Endothelial cell of umbilical vein (primary cell): ENCODE measurements at regions not wholly inside any gene's neighbourhood (a gene's known extent, or its start where the extent isn't known, plus 50 kb on each side); places are given as distances from the start of the nearest gene placed in this dataset.

Experiments
- BruUV-seq: library from RNA; stranded (reverse); fragments of 400-500 nt; replicated peaks from 2 replicates; lab custom pipeline; 2021; lab: Mats Ljungman, UMichigan
- CTCF ChIA-PET: fragments of 300-600, 350-600 bp; sonication (Branson Sonifier 250); formaldehyde crosslinking; loops from one replicate; lab custom pipeline; 2021; ENCODE audit warnings: antibody characterized with exemption, inconsistent platforms; lab: Charles Lee
- POLR2A ChIA-PET: fragments of 300-600, 350-600 bp; sonication (Branson Sonifier 250); formaldehyde crosslinking; loops from one replicate; lab custom pipeline; 2021; ENCODE audit warnings: antibody characterized with exemption, inconsistent platforms; lab: Charles Lee
- DNase-seq: peaks from one replicate; pipeline ENCODE4 v3.0.0-alpha.2; 2011; ENCODE audit warnings: low read depth, low spot score
- FAIRE-seq: peaks from 2 replicates; lab custom pipeline; 2011; peaks lifted over from hg19 to GRCh38; lab: Jason Lieb, UNC
- H2AFZ ChIP-seq: 2 replicates; pipeline ENCODE4 v1.6.0; 2012; ENCODE audit warnings: low read depth, low read length, control low read depth, inconsistent platforms
- H3K27ac ChIP-seq: 2 replicates; pipeline ENCODE4 v1.5.1; 2011; ENCODE audit warnings: low read depth, mild to moderate bottlenecking, control low read depth, low read length, moderate library complexity; ENCODE audit not compliant: insufficient read depth
- H3K27me3 ChIP-seq, 2 experiments: 2 replicates each; pipeline versions ENCODE4 v1.6.0 to v1.6.1; 2011; ENCODE audit warnings: low read length in 2 of 2, mixed read lengths in 1 of 2; ENCODE audit not compliant: control insufficient read depth in 2 of 2, insufficient read depth in 2 of 2
- H3K36me3 ChIP-seq, 2 experiments: 2 replicates in 1 of 2; 3 replicates in 1 of 2; pipeline ENCODE4 v1.5.1; 2011; ENCODE audit warnings: low read length in 2 of 2, mild to moderate bottlenecking in 1 of 2, moderate library complexity in 1 of 2; ENCODE audit not compliant: control insufficient read depth in 2 of 2, insufficient read depth in 2 of 2; ENCODE audit errors: extremely low read depth in 1 of 2
- H3K4me1 ChIP-seq: 3 replicates; pipeline ENCODE4 v1.5.1; 2011; ENCODE audit warnings: mild to moderate bottlenecking, low read length; ENCODE audit not compliant: control insufficient read depth, insufficient read depth; ENCODE audit errors: extremely low read depth
- H3K4me2 ChIP-seq: 2 replicates; pipeline ENCODE4 v1.6.1; 2011; ENCODE audit warnings: low read length, control low read depth, mixed read lengths; ENCODE audit not compliant: insufficient read depth
- H3K4me3 ChIP-seq, 3 experiments: fragments of 200-600 bp in 1 of 3; sonication (generic), shearing (Covaris generic) in 1 of 3; replicated peaks in 1 of 3; 2 replicates each; pipeline ENCODE4 v1.5.1; 2011 to 2016; ENCODE audit warnings: control low read depth in 3 of 3, low read length in 3 of 3, mild to moderate bottlenecking in 2 of 3, inconsistent platforms in 1 of 3, low read depth in 1 of 3, moderate library complexity in 1 of 3; ENCODE audit not compliant: insufficient read depth in 1 of 3
- H3K79me2 ChIP-seq: 2 replicates; pipeline ENCODE4 v1.6.0; 2012; ENCODE audit warnings: low read length, inconsistent platforms; ENCODE audit not compliant: control insufficient read depth, insufficient read depth
- H3K9ac ChIP-seq: replicated peaks from 2 replicates; pipeline ENCODE3; 2011; ENCODE audit warnings: low read length, control low read depth; ENCODE audit not compliant: insufficient read depth; ENCODE audit errors: extremely low read depth
- H3K9me1 ChIP-seq: replicated peaks from 3 replicates; pipeline ENCODE4 v1.6.0; 2011; ENCODE audit warnings: mild to moderate bottlenecking, low read length; ENCODE audit not compliant: control insufficient read depth, insufficient read depth; ENCODE audit errors: extremely low read depth
- H3K9me3 ChIP-seq: replicated peaks from 2 replicates; pipeline ENCODE4 v1.5.1; 2012; ENCODE audit warnings: low read length, inconsistent platforms; ENCODE audit not compliant: control insufficient read depth, insufficient read depth
- H4K20me1 ChIP-seq: replicated peaks from 2 replicates; pipeline ENCODE3; 2011; ENCODE audit warnings: mild to moderate bottlenecking, low read length; ENCODE audit not compliant: control insufficient read depth, insufficient read depth; ENCODE audit errors: extremely low read depth
- CTCF ChIP-seq, 2 donors: IDR thresholded peaks; 1 replicate in 1 of 2; 2 replicates in 1 of 2; pipeline ENCODE4 v1.5.1; 2011; ENCODE audit warnings: low read length in 2 of 2, mild to moderate bottlenecking in 2 of 2, moderate library complexity in 2 of 2, control low read depth in 1 of 2, inconsistent platforms in 1 of 2, low read depth in 1 of 2; ENCODE audit not compliant: insufficient read depth in 1 of 2; ENCODE audit errors: extremely low read depth in 1 of 2
- EZH2 ChIP-seq: IDR thresholded peaks from 2 replicates; pipeline ENCODE4 v1.6.1; 2012; ENCODE audit warnings: borderline replicate concordance, low read depth, mild to moderate bottlenecking, moderate library complexity, low read length, inconsistent platforms; ENCODE audit not compliant: severe bottlenecking
- FOS ChIP-seq: IDR thresholded peaks from 2 replicates; pipeline ENCODE4 v1.6.1; 2011; ENCODE audit warnings: mild to moderate bottlenecking, low read length, moderate library complexity, borderline replicate concordance; ENCODE audit not compliant: insufficient read depth
- GATA2 ChIP-seq: IDR thresholded peaks from 2 replicates; pipeline ENCODE4 v1.7.0; 2011; ENCODE audit warnings: low read depth, mild to moderate bottlenecking, moderate library complexity, mixed read lengths, low read length; ENCODE audit not compliant: insufficient read length, insufficient read depth
- JUN ChIP-seq: IDR thresholded peaks from 2 replicates; pipeline ENCODE4 v1.6.1; 2011; ENCODE audit warnings: borderline replicate concordance, low read depth; ENCODE audit not compliant: insufficient read length, insufficient read depth
- MAX ChIP-seq: IDR thresholded peaks from 2 replicates; pipeline ENCODE4 v1.6.1; 2011; ENCODE audit not compliant: insufficient read depth, insufficient read length
- MYC ChIP-seq: IDR thresholded peaks from one replicate; pipeline ENCODE4 v1.6.1; 2011; ENCODE audit warnings: mild to moderate bottlenecking, low read depth, low read length
- POLR2A ChIP-seq: IDR thresholded peaks from 2 replicates; pipeline ENCODE4 v1.6.1; 2012; ENCODE audit warnings: low read depth, mild to moderate bottlenecking, control low read depth, low read length
- POLR2AphosphoS5 ChIP-seq: IDR thresholded peaks from 2 replicates; pipeline ENCODE4 v1.6.1; 2012; ENCODE audit warnings: low read depth, mild to moderate bottlenecking, control low read depth, low read length, moderate library complexity; ENCODE audit not compliant: insufficient read depth
- dilution Hi-C: fragments of 300-500 bp; cut with MboI; formaldehyde crosslinking; loops from one replicate; pipeline ENCODE4 v1.15.0; 2019; ENCODE audit warnings: low sequenced_read_pairs; ENCODE audit not compliant: extremely low pct_ligation_motif_present
- intact Hi-C: fragments of 100-400 bp; cut with micrococcal nuclease; formaldehyde crosslinking; loops from one replicate; pipeline ENCODE4 v1.10.0; 2022

GRCh38 chr14:89708982-89709625, 245.4 kb downstream of the EFCAB11 start:
- Histone ChIP-seq H3K27me3 (peaks cover 0 to 1% of the 10 kb centered on the region in 2 experiments), H3K4me2 (no peak overlapping the region), H4K20me1 (no peaks in the 10 kb centered on the region), H3K36me3 (no peaks in the 10 kb centered on the region), H3K9me3 (no peaks in the 10 kb centered on the region), H3K4me3 (no peak overlapping the region), H3K79me2 (no peaks in the 10 kb centered on the region), H2AFZ (no peak overlapping the region), H3K4me1 (no peaks in the 10 kb centered on the region), H3K9me1 (no peaks in the 10 kb centered on the region), H3K9ac (no peak overlapping the region), H3K27ac (no peak overlapping the region)
- dilution Hi-C loops (no loop called here), intact Hi-C loops (no loop called here)
- TF ChIP-seq MYC (no peak), POLR2AphosphoS5 (no peak), MAX (no peak), CTCF (IDR thresholded peaks at IDR 0.05; ENCODE audit: extremely low read depth in 1 of 2, insufficient read depth in 1 of 2, low read depth in 1 of 2, low read length in 2 of 2) (no peak), POLR2A (no peak), EZH2 (no peak), GATA2 (no peak), FOS (no peak), JUN (no peak)
- no peak for DNase-seq
- FAIRE-seq, result no peak
- ChIA-PET POLR2A (no interaction called here), CTCF (no interaction called here)
- no TSS peak for BruUV-seq
